ENCODE measurements at regions not wholly inside any gene's neighbourhood (a gene's known extent, or its start where the extent isn't known, plus 50 kb on each side); places are given as distances from the start of the nearest gene placed in this dataset.
A peak's percentile ranks its signal among the peaks of the same experiment; 100 is the strongest.
"Not testable (repeated sequence)": the region's sequence is repeated elsewhere in the genome, so short reads cannot be mapped to it uniquely, and the experiment has no call there.

DNA sequence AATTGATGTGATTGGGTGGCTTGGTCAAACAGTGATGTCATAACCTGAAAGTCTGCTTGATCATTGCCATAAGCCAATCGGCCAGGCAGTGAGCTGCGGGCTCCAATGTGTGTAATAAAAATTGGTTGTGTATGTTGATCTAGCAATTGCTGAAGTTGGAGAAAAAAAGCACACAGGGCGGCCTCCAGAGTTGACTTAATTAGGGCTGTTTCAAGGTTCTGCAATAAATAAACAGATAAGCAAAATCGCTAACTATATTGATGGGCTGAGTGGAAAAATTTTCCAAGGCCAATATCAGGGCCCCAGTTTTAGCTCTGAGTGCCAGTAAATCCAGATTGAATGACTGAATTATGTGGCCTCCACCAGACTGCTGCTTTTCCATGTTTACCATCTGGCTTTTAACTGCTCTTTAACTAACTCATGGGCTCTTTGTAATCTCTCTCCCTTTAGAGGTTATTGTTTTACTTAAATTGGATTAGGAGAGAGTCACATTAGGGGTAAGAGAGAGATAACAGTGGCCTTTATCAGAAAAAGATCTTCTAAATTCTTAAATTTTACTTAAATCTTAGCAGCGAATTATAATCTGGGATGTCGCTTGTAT, 160.6 kb upstream of the WDFY3 start:
- H3K27me3 Mint-ChIP-seq, result no peaks in the 10 kb centered on the region

DNA sequence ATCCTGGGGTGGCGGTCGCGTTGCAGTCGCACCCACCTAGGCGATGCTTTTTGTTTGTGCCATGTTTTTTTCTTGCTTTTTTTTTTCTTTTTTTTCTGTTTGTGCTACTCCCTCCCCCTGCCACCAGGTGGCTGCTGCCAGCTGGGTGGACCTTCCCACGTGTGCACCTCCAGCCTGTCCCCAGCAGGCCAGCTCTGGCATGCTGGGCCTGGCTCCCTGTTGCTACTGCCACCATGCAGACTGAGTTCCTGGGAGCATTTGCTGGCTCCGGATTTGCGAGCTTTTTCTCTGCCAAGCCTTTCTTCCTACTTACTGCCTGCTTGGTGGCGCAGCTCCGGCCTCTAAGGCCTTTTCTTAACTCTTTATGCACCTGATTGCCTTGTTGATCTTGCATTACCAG, 161.2 kb upstream of the WDFY3 start:
- no peak for DNase-seq
- Mint-ChIP-seq H3K4me1 (no peaks in the 10 kb centered on the region), H3K9me3 (no peaks in the 10 kb centered on the region), H3K27ac (no peak overlapping the region), H3K36me3 (ENCODE audit: low read depth) (no peaks in the 10 kb centered on the region), H3K27me3 (no peaks in the 10 kb centered on the region), H3K4me3 (no peak overlapping the region)
- peak; percentile 46 for ATAC-seq

More for the DNA sequence above, 160.6 kb upstream of the WDFY3 start:
- no peak overlapping the region for H3K4me3 Mint-ChIP-seq
- no peak overlapping the region for H3K27ac Mint-ChIP-seq
- no peaks in the 10 kb centered on the region for H3K36me3 Mint-ChIP-seq (ENCODE audit: low read depth)
- ATAC-seq (no peak), DNase-seq (no peak)
- H3K4me1 Mint-ChIP-seq, result no peaks in the 10 kb centered on the region
- H3K9me3 Mint-ChIP-seq, result no peaks in the 10 kb centered on the region

DNA sequence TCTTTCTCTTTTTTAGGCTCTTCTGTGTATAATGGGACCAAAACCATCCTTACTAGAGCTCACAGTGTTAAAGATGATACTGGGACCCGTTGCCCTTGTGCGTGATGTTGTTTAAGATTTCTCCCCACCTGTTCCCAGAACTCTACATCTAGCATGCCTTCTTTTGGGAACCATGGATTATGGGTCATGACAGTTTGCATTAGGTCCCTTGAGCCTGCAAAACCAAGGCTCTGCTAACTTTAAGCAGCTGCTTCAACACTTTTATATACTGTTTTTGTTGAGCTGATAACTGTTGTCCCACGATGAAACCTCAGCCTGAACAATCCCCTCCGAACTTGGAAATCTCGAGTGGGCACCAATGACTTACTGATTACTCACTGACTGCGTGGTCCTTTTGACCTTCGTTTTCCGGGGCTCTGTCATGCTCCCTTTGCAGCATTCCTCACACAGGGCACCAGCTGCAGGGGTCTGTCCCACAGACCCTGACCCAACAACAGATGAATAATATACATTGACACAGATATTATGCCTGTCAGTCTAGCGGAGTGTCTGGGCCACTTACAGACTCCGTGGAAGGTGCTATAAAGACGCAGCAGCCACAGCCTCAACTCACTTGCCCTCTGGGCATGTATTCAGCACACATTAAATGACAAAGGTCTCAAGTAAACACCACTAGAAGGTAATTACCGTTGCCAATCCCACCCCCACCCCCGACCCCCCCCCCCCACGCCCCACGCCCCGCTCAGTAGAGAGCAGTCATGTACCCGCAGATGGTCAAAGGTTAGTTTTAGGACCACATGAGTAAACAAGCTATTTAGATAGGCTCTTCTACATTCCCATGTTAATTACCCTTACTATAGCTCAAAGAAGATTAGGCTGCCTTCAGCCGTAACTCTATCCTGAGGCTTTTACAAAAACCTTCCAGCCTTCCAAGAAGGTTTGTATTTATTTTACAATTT, 162.0 kb upstream of the WDFY3 start:
- no peaks in the 10 kb centered on the region for H3K9me3 Mint-ChIP-seq
- H3K27ac Mint-ChIP-seq, result no peak overlapping the region

GRCh38 chr4:85129354-85130125, 163.1 kb upstream of the WDFY3 start:
- H3K36me3 Mint-ChIP-seq (ENCODE audit: low read depth); H3K27me3 Mint-ChIP-seq; H3K9me3 Mint-ChIP-seq; ATAC-seq; DNase-seq; H3K4me3 Mint-ChIP-seq; H3K27ac Mint-ChIP-seq; H3K4me1 Mint-ChIP-seq: not testable (repeated sequence)

More for the DNA sequence above, 162.0 kb upstream of the WDFY3 start:
- no peaks in the 10 kb centered on the region for H3K36me3 Mint-ChIP-seq (ENCODE audit: low read depth)
- H3K27me3 Mint-ChIP-seq, result no peaks in the 10 kb centered on the region
- no peak overlapping the region for H3K4me3 Mint-ChIP-seq
- H3K4me1 Mint-ChIP-seq, result no peaks in the 10 kb centered on the region
- no peak for ATAC-seq
- DNase-seq, result no peak

DNA sequence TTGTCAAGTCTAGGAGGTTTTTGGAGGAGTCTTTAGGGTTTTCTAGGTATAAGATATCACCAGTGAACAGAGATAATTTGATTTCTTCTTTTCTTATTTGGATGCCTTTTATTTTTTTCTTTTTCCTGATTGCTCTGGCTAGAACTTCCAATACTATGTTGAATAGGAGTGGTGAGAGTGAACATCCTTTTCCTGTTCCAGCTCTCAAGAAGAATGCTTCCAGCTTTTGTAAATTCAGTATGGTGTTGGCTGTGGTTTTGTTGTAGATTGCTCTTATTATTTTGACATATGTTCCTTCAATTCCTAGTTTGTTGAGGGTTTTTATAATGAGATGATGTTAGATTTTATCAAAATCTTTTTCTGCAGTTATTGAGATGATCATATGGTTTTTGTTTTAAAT, 165.6 kb upstream of the WDFY3 start:
- Mint-ChIP-seq H3K27ac (no peak overlapping the region), H3K36me3 (ENCODE audit: low read depth) (no peaks in the 10 kb centered on the region), H3K4me3 (no peak overlapping the region), H3K27me3 (no peaks in the 10 kb centered on the region), H3K4me1 (no peaks in the 10 kb centered on the region), H3K9me3 (no peaks in the 10 kb centered on the region)
- DNase-seq (no peak), ATAC-seq (no peak)

DNA sequence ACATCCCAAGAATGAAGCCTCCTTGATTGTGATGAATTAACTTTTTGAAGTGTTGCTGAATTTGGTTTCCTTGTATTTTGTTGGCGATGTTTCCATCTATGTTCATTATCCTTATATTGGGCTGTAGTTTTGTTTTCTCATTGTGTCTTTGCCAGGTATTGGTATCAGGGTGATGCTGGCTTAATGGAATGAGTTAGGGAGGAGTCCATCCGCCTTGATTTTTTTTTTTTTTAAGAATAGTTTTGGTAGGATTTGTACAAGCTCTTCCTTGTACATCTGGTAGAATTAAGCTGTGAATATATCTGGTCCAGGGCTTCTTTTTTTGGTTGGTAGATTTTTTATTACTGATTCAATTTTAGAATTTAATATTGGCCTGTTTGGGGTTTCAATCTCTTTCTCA, 166.1 kb upstream of the WDFY3 start:
- H3K36me3 Mint-ChIP-seq (ENCODE audit: low read depth), result no peaks in the 10 kb centered on the region
- no peaks in the 10 kb centered on the region for H3K27me3 Mint-ChIP-seq

GRCh38 chr4:85139749-85140148, 173.3 kb upstream of the WDFY3 start:
- H3K27me3 Mint-ChIP-seq; ATAC-seq; H3K36me3 Mint-ChIP-seq (ENCODE audit: low read depth); DNase-seq; H3K4me3 Mint-ChIP-seq; H3K27ac Mint-ChIP-seq; H3K4me1 Mint-ChIP-seq: not testable (repeated sequence)
- peaks cover 10% of the 10 kb centered on the region for H3K9me3 Mint-ChIP-seq

More for the DNA sequence above, 166.1 kb upstream of the WDFY3 start:
- Mint-ChIP-seq H3K4me1 (no peaks in the 10 kb centered on the region), H3K27ac (no peak overlapping the region), H3K4me3 (no peak overlapping the region), H3K9me3 (no peaks in the 10 kb centered on the region)
- no peak for DNase-seq
- ATAC-seq, result no peak

DNA sequence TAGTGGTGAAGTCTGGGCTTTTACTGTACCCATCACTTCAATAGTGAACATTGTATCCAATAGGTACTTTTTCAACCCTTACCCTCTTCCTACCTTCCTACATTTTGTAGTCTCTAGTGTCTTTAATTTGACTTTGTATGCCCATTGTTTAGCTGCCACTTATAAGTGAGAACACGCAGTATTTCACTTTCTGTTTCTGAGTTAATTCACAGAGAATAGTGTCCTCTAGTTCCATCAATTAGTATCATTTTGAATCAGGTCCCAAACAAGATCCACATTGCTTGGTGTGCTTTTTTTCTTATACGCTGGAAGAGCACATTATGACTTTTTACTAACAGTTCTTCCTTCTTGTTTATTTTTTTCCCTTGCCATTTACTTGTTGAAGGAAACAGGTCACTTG, 176.0 kb upstream of the WDFY3 start:
- ATAC-seq (no peak), DNase-seq (no peak)
- Mint-ChIP-seq H3K4me3 (no peak overlapping the region), H3K27me3 (no peaks in the 10 kb centered on the region), H3K27ac (no peak overlapping the region), H3K9me3 (peaks cover 10% of the 10 kb centered on the region), H3K4me1 (no peaks in the 10 kb centered on the region), H3K36me3 (ENCODE audit: low read depth) (no peaks in the 10 kb centered on the region)

DNA sequence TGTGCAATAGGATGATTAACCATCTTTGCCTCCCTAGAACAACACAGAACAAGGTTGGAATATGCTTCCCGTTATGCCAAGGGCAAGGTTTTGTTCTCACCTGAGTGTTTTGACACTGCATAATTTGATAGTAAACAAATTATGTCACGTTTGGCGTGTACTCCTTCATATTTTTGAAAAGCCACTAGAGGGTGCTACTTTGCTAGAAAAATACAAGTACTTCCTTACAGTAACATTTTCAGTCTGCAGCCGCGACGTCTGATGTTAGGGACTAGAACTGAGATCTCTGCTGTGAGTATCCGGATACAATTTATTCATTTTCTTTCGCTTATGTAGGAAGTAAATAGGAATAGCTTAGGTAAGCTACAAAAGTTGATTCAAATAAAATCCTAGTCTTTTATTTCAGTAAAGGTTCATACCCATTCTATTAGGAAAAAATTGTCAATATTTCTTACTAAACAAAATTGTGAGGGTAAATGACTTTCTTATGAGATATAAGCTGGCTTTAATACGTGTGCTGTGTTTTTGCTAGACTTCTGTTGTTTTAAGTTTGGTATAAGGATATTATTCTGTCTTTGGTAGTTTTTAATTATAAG, 181.1 kb upstream of the WDFY3 start:
- Mint-ChIP-seq H3K27ac (no peak overlapping the region), H3K36me3 (ENCODE audit: low read depth) (no peaks in the 10 kb centered on the region), H3K27me3 (no peaks in the 10 kb centered on the region), H3K4me3 (no peak overlapping the region), H3K4me1 (no peaks in the 10 kb centered on the region), H3K9me3 (no peaks in the 10 kb centered on the region)
- DNase-seq (no peak), ATAC-seq (no peak)

DNA sequence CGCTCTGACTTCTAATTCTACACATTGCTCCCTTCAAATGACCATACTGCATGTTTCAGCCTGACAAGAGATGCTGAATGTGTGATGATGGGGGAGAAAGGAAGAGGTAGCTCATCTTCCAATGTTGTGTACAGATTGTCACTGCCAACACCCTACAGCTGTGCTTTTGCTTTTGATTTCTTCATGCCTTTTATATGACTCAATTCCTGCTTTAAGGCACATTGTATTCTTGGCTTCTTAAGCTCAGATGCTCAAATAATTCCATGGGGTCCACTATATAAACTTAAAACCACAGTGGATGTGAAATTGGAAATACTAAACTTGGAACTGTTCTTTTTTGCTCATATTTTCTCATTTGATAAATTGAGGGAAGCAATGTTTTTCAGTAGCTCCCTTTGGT, 183.2 kb upstream of the WDFY3 start:
- no peak for ATAC-seq
- H3K4me3 Mint-ChIP-seq, result no peak overlapping the region
- no peak for DNase-seq
- H3K9me3 Mint-ChIP-seq, result no peaks in the 10 kb centered on the region
- H3K27ac Mint-ChIP-seq, result no peak overlapping the region
- H3K36me3 Mint-ChIP-seq (ENCODE audit: low read depth), result no peaks in the 10 kb centered on the region
- H3K4me1 Mint-ChIP-seq, result no peaks in the 10 kb centered on the region
- no peaks in the 10 kb centered on the region for H3K27me3 Mint-ChIP-seq

GRCh38 chr4:85151371-85151770, 184.9 kb upstream of the WDFY3 start:
- ATAC-seq, result no peak
- no peaks in the 10 kb centered on the region for H3K27me3 Mint-ChIP-seq
- no peak for DNase-seq
- H3K27ac Mint-ChIP-seq, result no peak overlapping the region
- H3K9me3 Mint-ChIP-seq, result no peaks in the 10 kb centered on the region
- H3K36me3 Mint-ChIP-seq (ENCODE audit: low read depth), result no peaks in the 10 kb centered on the region
- no peaks in the 10 kb centered on the region for H3K4me1 Mint-ChIP-seq
- no peak overlapping the region for H3K4me3 Mint-ChIP-seq

GRCh38 chr4:85151786-85152185, 185.3 kb upstream of the WDFY3 start:
- no peak overlapping the region for H3K27ac Mint-ChIP-seq
- no peaks in the 10 kb centered on the region for H3K27me3 Mint-ChIP-seq
- H3K9me3 Mint-ChIP-seq, result no peaks in the 10 kb centered on the region
- H3K36me3 Mint-ChIP-seq (ENCODE audit: low read depth), result no peaks in the 10 kb centered on the region
- DNase-seq, result no peak
- no peak overlapping the region for H3K4me3 Mint-ChIP-seq
- no peaks in the 10 kb centered on the region for H3K4me1 Mint-ChIP-seq
- ATAC-seq, result no peak

DNA sequence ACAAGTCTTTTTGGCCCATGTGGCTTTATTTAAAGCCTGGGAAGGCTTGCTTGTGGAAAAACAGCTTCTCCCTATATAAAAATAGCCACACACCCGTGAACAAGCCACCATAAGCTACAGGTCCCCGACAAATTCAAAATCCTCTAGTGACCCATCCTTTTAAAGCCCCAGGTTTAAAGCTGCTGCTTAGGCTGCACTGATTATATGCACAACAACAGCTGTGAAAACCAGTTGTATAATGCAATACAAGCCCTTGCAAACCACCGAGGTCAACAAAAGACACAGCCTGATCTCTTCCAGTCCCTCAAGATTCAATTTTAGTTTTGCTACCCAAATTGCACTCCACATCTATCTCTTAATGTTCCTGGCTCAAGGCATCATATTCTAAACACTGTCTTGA, 186.0 kb upstream of the WDFY3 start:
- Mint-ChIP-seq H3K4me3 (no peak overlapping the region), H3K9me3 (no peaks in the 10 kb centered on the region), H3K4me1 (no peaks in the 10 kb centered on the region), H3K36me3 (ENCODE audit: low read depth) (no peaks in the 10 kb centered on the region), H3K27me3 (no peaks in the 10 kb centered on the region), H3K27ac (no peak overlapping the region)
- ATAC-seq (no peak), DNase-seq (no peak)

- no peaks in the 10 kb centered on the region for H3K36me3 Mint-ChIP-seq (ENCODE audit: low read depth)
- DNase-seq, result no peak
- H3K4me3 Mint-ChIP-seq, result no peak overlapping the region
- H3K27ac Mint-ChIP-seq, result no peak overlapping the region
- H3K9me3 Mint-ChIP-seq, result no peaks in the 10 kb centered on the region
- no peaks in the 10 kb centered on the region for H3K4me1 Mint-ChIP-seq
- no peaks in the 10 kb centered on the region for H3K27me3 Mint-ChIP-seq
- no peak for ATAC-seq
These were observed 186.7 kb upstream of the WDFY3 start for GRCh38 chr4:85153221-85153620.

Data from activated naive CD8-positive, alpha-beta T cell treated with anti-CD3 and anti-CD28 coated beads, Interleukin-2, amount 50 U/mL, for 24 hours (primary cell).